Ureter (tissue), 1 donor: ENCODE measurements at regions not wholly inside any gene's neighbourhood (a gene's known extent, or its start where the extent isn't known, plus 50 kb on each side); places are given as distances from the start of the nearest gene placed in this dataset.

Experiments used
- DNase-seq: peaks from one replicate; pipeline ENCODE4 v3.0.0-alpha.2; 2020; ENCODE audit warnings: low spot score
- donor health status: DM: yes; HTN: yes; CAD: no.

GRCh38 chr5:147168578-147169327 is 66.1 kb upstream of the STK32A start:
- no peak for DNase-seq

- no peak for DNase-seq
These were observed 65.4 kb upstream of the STK32A start for GRCh38 chr5:147169399-147169798.

GRCh38 chr5:147169901-147170300 is 64.9 kb upstream of the STK32A start:
- DNase-seq, result no peak

- peak; percentile 55 for DNase-seq
These were observed 64.2 kb upstream of the STK32A start for GRCh38 chr5:147170603-147171002.

GRCh38 chr5:147174671-147175265 is 60.1 kb upstream of the STK32A start:
- DNase-seq, result no peak

GRCh38 chr5:147175516-147176097 is 59.2 kb upstream of the STK32A start:
- no peak for DNase-seq

- DNase-seq, result no peak
These were observed 58.4 kb upstream of the STK32A start for GRCh38 chr5:147176422-147176821.

- no peak for DNase-seq
These were observed 57.5 kb upstream of the STK32A start for GRCh38 chr5:147177125-147177840.

- DNase-seq, result no peak
These were observed 55.2 kb upstream of the STK32A start for GRCh38 chr5:147179562-147180147.

GRCh38 chr5:147180751-147181150 is 54.1 kb upstream of the STK32A start:
- DNase-seq, result no peak
